HepG2 (cell line): ENCODE measurements at regions not wholly inside any gene's neighbourhood (a gene's known extent, or its start where the extent isn't known, plus 50 kb on each side); places are given as distances from the start of the nearest gene placed in this dataset.

ENCODE experiments used
- ATAC-seq: fragments of 200-7000 bp; cut with Tn5 transposase; 3 replicates; pipeline ENCODE4 v1.9.1; 2020; ENCODE audit warnings: mild to moderate bottlenecking, moderate library complexity
- BruUV-seq: library from RNA; stranded (reverse); fragments of 400-500 nt; replicated peaks from 2 replicates; lab custom pipeline; 2021; lab: Mats Ljungman, UMichigan
- CTCF ChIA-PET: fragments of 300-600 bp; formaldehyde crosslinking; extraction: SDS; loops from one replicate; lab custom pipeline; 2021; ENCODE audit warnings: low total read pairs, inconsistent platforms, low intra/inter-chr PET ratio; lab: Yijun Ruan, JAX
- POLR2A ChIA-PET: fragments of 350-600 bp; sonication (Branson Sonifier 250); formaldehyde crosslinking; loops from one replicate; lab custom pipeline; 2020; ENCODE audit warnings: antibody characterized with exemption, inconsistent platforms; lab: Yijun Ruan, JAX
- DNase-seq: peaks from one replicate; pipeline ENCODE4 v3.0.0-alpha.2; 2015; ENCODE audit warnings: low spot score
- FAIRE-seq: peaks from 3 replicates; lab custom pipeline; 2011; peaks lifted over from hg19 to GRCh38; lab: Jason Lieb, UNC
- H2AFZ ChIP-seq: one replicate; pipeline ENCODE4 v1.6.1; 2011; ENCODE audit warnings: low read length, inconsistent platforms
- H3K27ac ChIP-seq: fragments of 300-600 bp; 3 replicates; pipeline ENCODE4 v1.8.0; 2011; ENCODE audit warnings: mixed run types, mild to moderate bottlenecking, mixed read lengths, low read length, inconsistent platforms; ENCODE audit not compliant: insufficient read depth; ENCODE audit errors: extremely low read length
- H3K27me3 ChIP-seq, 2 experiments: fragments of 200-600 bp in 1 of 2; 2 replicates in 1 of 2; 3 replicates in 1 of 2; pipeline versions ENCODE4 v1.6.0 to v1.8.0; 2011; ENCODE audit warnings: low read length in 2 of 2, mild to moderate bottlenecking in 2 of 2, moderate library complexity in 2 of 2, inconsistent platforms in 1 of 2; ENCODE audit not compliant: insufficient read depth in 2 of 2, control insufficient read depth in 1 of 2
- H3K36me3 ChIP-seq, 2 experiments: fragments of 200-600 bp in 1 of 2; replicated peaks in 1 of 2; 2 replicates in 1 of 2; 3 replicates in 1 of 2; pipeline versions ENCODE4 v1.5.1 to v1.8.0; 2011; ENCODE audit warnings: low read length in 2 of 2, inconsistent platforms in 1 of 2; ENCODE audit not compliant: insufficient read depth in 2 of 2, control insufficient read depth in 1 of 2
- H3K4me1 ChIP-seq: 2 replicates; pipeline ENCODE4 v1.5.1; 2012; ENCODE audit warnings: low read length, inconsistent platforms; ENCODE audit not compliant: insufficient read depth
- H3K4me2 ChIP-seq: 2 replicates; pipeline ENCODE4 v1.6.0; 2011; ENCODE audit warnings: low read depth, low read length, inconsistent platforms
- H3K4me3 ChIP-seq, 3 experiments: fragments of 200-600 bp in 1 of 3; sonication (generic), shearing (Covaris generic) in 1 of 3; replicated peaks in 1 of 3; 2 replicates each; pipeline ENCODE4 v1.5.1; 2011 to 2016; ENCODE audit warnings: low read length in 3 of 3, inconsistent platforms in 2 of 3, low read depth in 2 of 3, mild to moderate bottlenecking in 2 of 3, control low read depth in 1 of 3, mixed read lengths in 1 of 3; ENCODE audit not compliant: insufficient read depth in 1 of 3
- H3K79me2 ChIP-seq: one replicate; pipeline ENCODE4 v1.6.1; 2011; ENCODE audit warnings: low read length, inconsistent platforms; ENCODE audit not compliant: insufficient read depth
- H3K9ac ChIP-seq: 2 replicates; pipeline ENCODE4 v1.6.0; 2011; ENCODE audit warnings: mild to moderate bottlenecking, low read depth, low read length, inconsistent platforms; ENCODE audit not compliant: insufficient read depth
- H3K9me3 ChIP-seq: 2 replicates; pipeline ENCODE4 v1.5.1; 2012; ENCODE audit warnings: mild to moderate bottlenecking, low read length
- H4K20me1 ChIP-seq: 2 replicates; pipeline ENCODE4 v1.6.0; 2011; ENCODE audit warnings: inconsistent platforms, mild to moderate bottlenecking, low read length, moderate library complexity; ENCODE audit not compliant: insufficient read depth
- ARID2 ChIP-seq: sonication (generic); formaldehyde crosslinking; IDR thresholded peaks from 2 replicates; pipeline ENCODE4 v1.8.1; 2022; ENCODE audit warnings: mild to moderate bottlenecking, missing genetic modification reagents, borderline replicate concordance
- CBX5 ChIP-seq: sonication (generic); formaldehyde crosslinking; IDR thresholded peaks from 2 replicates; pipeline ENCODE4 v1.4.0; 2020; ENCODE audit warnings: missing genetic modification reagents, borderline replicate concordance
- IRF2 ChIP-seq: IDR thresholded peaks from 2 replicates; pipeline ENCODE4 v1.6.1; 2018; ENCODE audit warnings: missing genetic modification reagents, missing compliant biosample characterization
- NAIF1 ChIP-seq: sonication (generic); formaldehyde crosslinking; IDR thresholded peaks from 2 replicates; pipeline ENCODE4 v1.5.0; 2020; ENCODE audit warnings: mild to moderate bottlenecking, missing genetic modification reagents, borderline replicate concordance
- NFYC ChIP-seq: IDR thresholded peaks from 2 replicates; pipeline ENCODE4 v1.6.1; 2016; ENCODE audit warnings: missing genetic modification reagents, missing compliant biosample characterization
- NR2F6 ChIP-seq, 2 experiments: IDR thresholded peaks; 2 replicates each; pipeline ENCODE4 v1.6.1; 2016; ENCODE audit warnings: antibody characterized with exemption in 1 of 2, mild to moderate bottlenecking in 1 of 2
- NRL ChIP-seq: sonication (generic); formaldehyde crosslinking; IDR thresholded peaks from 2 replicates; pipeline ENCODE4 v1.5.0; 2020; ENCODE audit warnings: missing genetic modification reagents, mild to moderate bottlenecking, moderate library complexity, borderline replicate concordance
- PAWR ChIP-seq: sonication (generic); formaldehyde crosslinking; IDR thresholded peaks from 2 replicates; pipeline ENCODE4 v1.4.0; 2020; ENCODE audit warnings: missing genetic modification reagents, mild to moderate bottlenecking, borderline replicate concordance
- TEAD3 ChIP-seq: optimal IDR thresholded peaks from 2 replicates; pipeline ENCODE3; 2016; ENCODE audit warnings: borderline replicate concordance
- ZNF383 ChIP-seq: sonication (generic); formaldehyde crosslinking; IDR thresholded peaks from 2 replicates; pipeline ENCODE4 v1.4.0; 2020; ENCODE audit warnings: missing genetic modification reagents, mild to moderate bottlenecking, borderline replicate concordance
- ZNF550 ChIP-seq: sonication (generic); formaldehyde crosslinking; IDR thresholded peaks from 2 replicates; pipeline ENCODE4 v1.4.0; 2020; ENCODE audit warnings: mild to moderate bottlenecking, missing genetic modification reagents, borderline replicate concordance
- WGBS: methylation state at CpG from one replicate; pipeline ENCODE4 v1.1.6; 2017; ENCODE audit warnings: low lambda C conversion rate; 5-methylcytosine and 5-hydroxymethylcytosine counted together
- in situ Hi-C: cut with HindIII; loops from 2 replicates; pipeline ENCODE4 v1.10.0; 2017; ENCODE audit warnings: low pct_unique_long_range_greater_than_20kb; ENCODE audit not compliant: extremely low pct_ligation_motif_present
- intact Hi-C: fragments of 100-400 bp; cut with micrococcal nuclease; formaldehyde crosslinking; loops from one replicate; pipeline ENCODE4 v1.10.0; 2022; ENCODE audit not compliant: unreplicated experiment
- TF ChIP-seq, protein P1 (sequence below): sonication (generic); formaldehyde crosslinking; IDR thresholded peaks from 2 replicates; pipeline ENCODE4 v1.5.0; 2020; ENCODE audit warnings: missing genetic modification reagents
- TF ChIP-seq, protein P2 (sequence below): sonication (generic); formaldehyde crosslinking; IDR thresholded peaks from 2 replicates; pipeline ENCODE4 v1.4.0; 2020; ENCODE audit warnings: mild to moderate bottlenecking, missing genetic modification reagents
- TF ChIP-seq, protein P3 (sequence below): sonication (generic); formaldehyde crosslinking; IDR thresholded peaks from 2 replicates; pipeline ENCODE4 v1.4.0; 2020; ENCODE audit warnings: low read depth, mild to moderate bottlenecking, missing genetic modification reagents
- TF ChIP-seq, protein P4 (sequence below): sonication (generic); formaldehyde crosslinking; IDR thresholded peaks from 2 replicates; pipeline ENCODE4 v1.5.0; 2020; ENCODE audit warnings: missing genetic modification reagents

DNA sequence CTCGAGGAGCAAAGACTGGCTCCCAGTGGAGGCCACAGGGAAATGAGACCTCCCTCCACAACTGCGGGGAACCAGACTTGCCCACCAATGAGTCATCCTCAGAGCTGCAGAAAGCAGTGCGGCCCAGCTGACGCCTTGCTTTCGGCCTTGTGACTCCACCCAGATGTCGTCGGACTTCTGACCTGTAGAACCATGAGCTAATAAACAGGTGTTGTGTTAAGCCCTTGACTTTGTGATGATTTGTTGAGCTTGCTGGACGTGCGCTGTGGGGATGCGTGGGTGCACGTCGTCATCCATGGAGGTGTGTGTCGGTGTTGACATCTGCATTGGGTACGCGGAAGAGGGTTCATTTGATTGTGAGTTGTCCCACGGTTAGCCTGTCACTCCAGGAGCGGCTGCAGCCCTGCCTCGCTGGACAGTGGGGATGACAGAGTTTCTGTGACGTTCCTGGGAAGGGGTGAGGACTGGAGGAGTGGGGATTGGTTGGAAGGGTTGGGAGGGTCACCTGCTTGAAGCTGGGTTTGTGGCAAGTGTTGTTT lies 154.1 kb downstream of the SH3BP4 start:
- peak overlapping the region; percentile 0 for H2AFZ ChIP-seq
- peak overlapping the region in 1 of 3 experiments; percentile 29; a peak in 1 of 6 replicates for H3K4me3 ChIP-seq
- peaks cover 30% of the 10 kb centered on the region for H3K4me1 ChIP-seq
- CTCF ChIA-PET = interaction anchor here (1.0 to 1.6 kb wide), 2 partner anchors 129 to 556 kb away, joined by 3 read pairs; no protein-coding TSS in a partner anchor
- H3K4me2 ChIP-seq = peak overlapping the region; percentile 68
- POLR2A ChIA-PET = interaction anchor here (0.8 to 1.3 kb wide), 3 partner anchors 225 to 558 kb away, joined by 3 to 5 read pairs (median 3); no protein-coding TSS in a partner anchor
- no peaks in the 10 kb centered on the region for H3K9me3 ChIP-seq
- peak; percentile 23 for FAIRE-seq
- in situ Hi-C loops (loop anchor here (5.0 to 25.0 kb wide), 2 partner anchors 559 to 1119 kb away; no protein-coding TSS in a partner anchor), intact Hi-C loops (loop anchor here (2.0 kb wide), 2 partner anchors 101 to 225 kb away; no protein-coding TSS in a partner anchor)
- peak; percentile 83 for ATAC-seq
- H3K36me3 ChIP-seq = no peaks in the 10 kb centered on the region
- BruUV-seq = no TSS peak
- no peaks in the 10 kb centered on the region for H3K79me2 ChIP-seq
- no peak overlapping the region for H3K27ac ChIP-seq
- H3K9ac ChIP-seq = no peak overlapping the region
- DNase-seq = peak; percentile 68
- peaks cover 7 to 34% of the 10 kb centered on the region in 2 experiments for H3K27me3 ChIP-seq
- no peaks in the 10 kb centered on the region for H4K20me1 ChIP-seq
- 28% methylated on average over 13 of the region's 19 CpGs for WGBS
- TF ChIP-seq, protein P1, sequence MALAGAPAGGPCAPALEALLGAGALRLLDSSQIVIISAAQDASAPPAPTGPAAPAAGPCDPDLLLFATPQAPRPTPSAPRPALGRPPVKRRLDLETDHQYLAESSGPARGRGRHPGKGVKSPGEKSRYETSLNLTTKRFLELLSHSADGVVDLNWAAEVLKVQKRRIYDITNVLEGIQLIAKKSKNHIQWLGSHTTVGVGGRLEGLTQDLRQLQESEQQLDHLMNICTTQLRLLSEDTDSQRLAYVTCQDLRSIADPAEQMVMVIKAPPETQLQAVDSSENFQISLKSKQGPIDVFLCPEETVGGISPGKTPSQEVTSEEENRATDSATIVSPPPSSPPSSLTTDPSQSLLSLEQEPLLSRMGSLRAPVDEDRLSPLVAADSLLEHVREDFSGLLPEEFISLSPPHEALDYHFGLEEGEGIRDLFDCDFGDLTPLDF (CRISPR knock-in tag) = no peak
- TF ChIP-seq NFYC (CRISPR knock-in tag) (no peak; the same call in 1 of the 2 replicates), ZNF550 (CRISPR knock-in tag) (no peak), IRF2 (CRISPR knock-in tag) (no peak), ARID2 (CRISPR knock-in tag) (0 out of 2 replicates have a peak, but pooled peaks have one; percentile 50), PAWR (CRISPR knock-in tag) (no peak), ZNF383 (no peak), NR2F6 (IDR thresholded peaks at IDR 0.05) (no peak), NR2F6 (CRISPR knock-in tag; IDR thresholded peaks at IDR 0.05) (0 out of 2 replicates have a peak, but pooled peaks have one; percentile 39), TEAD3 (peak; percentile 65), NRL (no peak), NAIF1 (no peak), CBX5 (CRISPR knock-in tag) (peak; percentile 87; the same call in 1 of the 2 replicates)
- TF ChIP-seq, protein P2, sequence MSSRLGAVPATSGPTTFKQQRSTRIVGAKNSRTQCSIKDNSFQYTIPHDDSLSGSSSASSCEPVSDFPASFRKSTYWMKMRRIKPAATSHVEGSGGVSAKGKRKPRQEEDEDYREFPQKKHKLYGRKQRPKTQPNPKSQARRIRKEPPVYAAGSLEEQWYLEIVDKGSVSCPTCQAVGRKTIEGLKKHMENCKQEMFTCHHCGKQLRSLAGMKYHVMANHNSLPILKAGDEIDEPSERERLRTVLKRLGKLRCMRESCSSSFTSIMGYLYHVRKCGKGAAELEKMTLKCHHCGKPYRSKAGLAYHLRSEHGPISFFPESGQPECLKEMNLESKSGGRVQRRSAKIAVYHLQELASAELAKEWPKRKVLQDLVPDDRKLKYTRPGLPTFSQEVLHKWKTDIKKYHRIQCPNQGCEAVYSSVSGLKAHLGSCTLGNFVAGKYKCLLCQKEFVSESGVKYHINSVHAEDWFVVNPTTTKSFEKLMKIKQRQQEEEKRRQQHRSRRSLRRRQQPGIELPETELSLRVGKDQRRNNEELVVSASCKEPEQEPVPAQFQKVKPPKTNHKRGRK (CRISPR knock-in tag) = 0 out of 2 replicates have a peak, but pooled peaks have one; percentile 54
- TF ChIP-seq, protein P3, sequence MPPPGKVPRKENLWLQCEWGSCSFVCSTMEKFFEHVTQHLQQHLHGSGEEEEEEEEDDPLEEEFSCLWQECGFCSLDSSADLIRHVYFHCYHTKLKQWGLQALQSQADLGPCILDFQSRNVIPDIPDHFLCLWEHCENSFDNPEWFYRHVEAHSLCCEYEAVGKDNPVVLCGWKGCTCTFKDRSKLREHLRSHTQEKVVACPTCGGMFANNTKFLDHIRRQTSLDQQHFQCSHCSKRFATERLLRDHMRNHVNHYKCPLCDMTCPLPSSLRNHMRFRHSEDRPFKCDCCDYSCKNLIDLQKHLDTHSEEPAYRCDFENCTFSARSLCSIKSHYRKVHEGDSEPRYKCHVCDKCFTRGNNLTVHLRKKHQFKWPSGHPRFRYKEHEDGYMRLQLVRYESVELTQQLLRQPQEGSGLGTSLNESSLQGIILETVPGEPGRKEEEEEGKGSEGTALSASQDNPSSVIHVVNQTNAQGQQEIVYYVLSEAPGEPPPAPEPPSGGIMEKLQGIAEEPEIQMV (CRISPR knock-in tag) = 0 out of 2 replicates have a peak, but pooled peaks have one; percentile 53
- TF ChIP-seq, protein P4, sequence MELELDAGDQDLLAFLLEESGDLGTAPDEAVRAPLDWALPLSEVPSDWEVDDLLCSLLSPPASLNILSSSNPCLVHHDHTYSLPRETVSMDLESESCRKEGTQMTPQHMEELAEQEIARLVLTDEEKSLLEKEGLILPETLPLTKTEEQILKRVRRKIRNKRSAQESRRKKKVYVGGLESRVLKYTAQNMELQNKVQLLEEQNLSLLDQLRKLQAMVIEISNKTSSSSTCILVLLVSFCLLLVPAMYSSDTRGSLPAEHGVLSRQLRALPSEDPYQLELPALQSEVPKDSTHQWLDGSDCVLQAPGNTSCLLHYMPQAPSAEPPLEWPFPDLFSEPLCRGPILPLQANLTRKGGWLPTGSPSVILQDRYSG (CRISPR knock-in tag) = no peak
